PC-9 (cell line): ENCODE measurements at regions not wholly inside any gene's neighbourhood (a gene's known extent, or its start where the extent isn't known, plus 50 kb on each side); places are given as distances from the start of the nearest gene placed in this dataset.

ENCODE experiments used
- EZH2 ChIP-seq: fragments of 200-600 bp; sonication (generic); IDR thresholded peaks from 2 replicates; pipeline ENCODE4 v1.8.0; 2017; ENCODE audit warnings: antibody characterized with exemption, low read depth
- TF ChIP-seq, protein P1 (sequence below): fragments of 200-600 bp; sonication (generic); conservative IDR thresholded peaks from 2 replicates; pipeline ENCODE4 v1.6.1; 2017; ENCODE audit warnings: mixed run types, antibody characterized with exemption, mild to moderate bottlenecking, moderate library complexity

DNA sequence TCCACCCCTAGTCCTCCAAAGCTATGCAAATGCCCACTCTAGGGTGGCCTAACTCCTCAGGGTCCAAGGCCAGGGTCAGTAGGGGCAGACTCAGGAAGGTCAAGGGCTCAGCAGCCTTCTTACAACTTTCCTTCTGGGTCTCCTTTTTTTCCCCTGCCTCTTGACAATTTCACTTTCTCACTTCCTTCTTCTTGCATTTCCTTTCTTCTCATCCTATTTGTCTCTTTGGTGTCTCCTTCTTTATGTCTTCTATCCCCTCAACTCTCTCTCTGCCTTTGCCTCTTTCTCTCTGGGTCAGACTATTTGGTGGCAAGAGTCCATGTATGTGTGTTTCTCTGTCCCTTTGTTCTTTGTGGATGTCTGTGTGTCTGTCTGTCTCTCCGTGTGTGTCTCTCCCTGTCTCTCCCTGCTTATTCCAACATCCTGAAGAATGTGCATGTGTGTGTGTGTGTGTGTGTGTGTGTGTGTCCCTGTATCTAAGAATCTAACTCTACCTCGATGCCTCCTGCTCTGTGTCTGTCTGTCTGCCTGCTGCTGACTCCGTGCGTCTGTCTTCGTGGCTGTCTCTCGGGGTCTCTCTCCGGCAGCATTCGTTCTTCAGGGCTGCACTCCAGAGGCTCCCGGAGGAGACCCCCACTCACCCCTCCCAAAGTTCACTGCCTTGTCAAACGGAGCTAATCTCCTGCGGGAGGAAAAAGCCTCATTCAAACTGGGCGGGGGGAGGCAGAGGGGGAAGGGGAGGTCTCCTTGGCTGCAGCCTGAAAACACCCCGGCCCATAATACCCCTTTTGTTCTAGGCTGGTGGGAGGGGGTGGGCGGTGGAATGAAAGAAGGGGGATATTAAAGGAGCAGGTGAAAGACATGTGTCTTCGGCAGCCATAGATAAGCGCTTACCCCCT, 51.7 kb upstream of the FOXP4 start:
- TF ChIP-seq, protein P1, sequence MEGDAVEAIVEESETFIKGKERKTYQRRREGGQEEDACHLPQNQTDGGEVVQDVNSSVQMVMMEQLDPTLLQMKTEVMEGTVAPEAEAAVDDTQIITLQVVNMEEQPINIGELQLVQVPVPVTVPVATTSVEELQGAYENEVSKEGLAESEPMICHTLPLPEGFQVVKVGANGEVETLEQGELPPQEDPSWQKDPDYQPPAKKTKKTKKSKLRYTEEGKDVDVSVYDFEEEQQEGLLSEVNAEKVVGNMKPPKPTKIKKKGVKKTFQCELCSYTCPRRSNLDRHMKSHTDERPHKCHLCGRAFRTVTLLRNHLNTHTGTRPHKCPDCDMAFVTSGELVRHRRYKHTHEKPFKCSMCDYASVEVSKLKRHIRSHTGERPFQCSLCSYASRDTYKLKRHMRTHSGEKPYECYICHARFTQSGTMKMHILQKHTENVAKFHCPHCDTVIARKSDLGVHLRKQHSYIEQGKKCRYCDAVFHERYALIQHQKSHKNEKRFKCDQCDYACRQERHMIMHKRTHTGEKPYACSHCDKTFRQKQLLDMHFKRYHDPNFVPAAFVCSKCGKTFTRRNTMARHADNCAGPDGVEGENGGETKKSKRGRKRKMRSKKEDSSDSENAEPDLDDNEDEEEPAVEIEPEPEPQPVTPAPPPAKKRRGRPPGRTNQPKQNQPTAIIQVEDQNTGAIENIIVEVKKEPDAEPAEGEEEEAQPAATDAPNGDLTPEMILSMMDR: no peak
- TF ChIP-seq EZH2: no peak
